ENCODE measurements at regions not wholly inside any gene's neighbourhood (a gene's known extent, or its start where the extent isn't known, plus 50 kb on each side); places are given as distances from the start of the nearest gene placed in this dataset.

DNA sequence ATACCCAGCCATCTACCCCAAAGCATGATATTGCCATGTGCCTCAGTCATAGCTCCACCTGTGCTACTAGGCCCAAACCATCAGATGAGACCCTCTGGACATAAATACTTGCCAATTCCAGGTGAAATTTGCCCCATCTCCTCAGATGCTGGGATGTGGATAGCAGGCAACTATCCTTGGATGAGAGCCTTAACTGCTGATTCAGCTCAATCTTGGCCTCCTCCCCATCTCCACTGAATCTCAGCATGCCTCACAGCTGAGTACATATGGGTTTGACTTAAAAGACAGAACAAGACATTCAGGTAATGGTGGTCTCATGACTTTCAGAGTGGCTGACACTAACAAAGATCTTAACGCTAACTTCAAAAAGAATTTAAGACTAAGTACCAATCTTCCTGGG lies 50.8 kb upstream of the KLHL13 start:
- DNase-seq = no peak

DNA sequence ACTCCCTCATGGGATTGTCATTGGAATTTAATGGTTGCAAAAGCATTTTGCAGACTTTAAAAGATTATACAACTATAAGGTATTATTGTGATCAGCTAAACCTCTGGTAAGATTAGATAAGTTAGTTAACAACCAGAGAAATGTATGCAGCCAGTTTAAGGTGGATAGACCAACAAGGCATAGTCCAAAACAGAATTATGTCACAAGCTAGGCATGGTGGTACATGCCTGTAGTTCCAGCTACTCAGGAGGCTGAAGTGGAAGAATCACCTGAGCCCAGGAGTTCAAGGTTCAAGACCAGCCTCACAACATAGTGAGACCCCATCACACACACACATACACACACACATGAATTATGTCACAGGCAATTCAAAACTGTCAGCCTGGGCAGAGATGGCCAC lies 54.7 kb upstream of the KLHL13 start:
- DNase-seq = no peak

DNA sequence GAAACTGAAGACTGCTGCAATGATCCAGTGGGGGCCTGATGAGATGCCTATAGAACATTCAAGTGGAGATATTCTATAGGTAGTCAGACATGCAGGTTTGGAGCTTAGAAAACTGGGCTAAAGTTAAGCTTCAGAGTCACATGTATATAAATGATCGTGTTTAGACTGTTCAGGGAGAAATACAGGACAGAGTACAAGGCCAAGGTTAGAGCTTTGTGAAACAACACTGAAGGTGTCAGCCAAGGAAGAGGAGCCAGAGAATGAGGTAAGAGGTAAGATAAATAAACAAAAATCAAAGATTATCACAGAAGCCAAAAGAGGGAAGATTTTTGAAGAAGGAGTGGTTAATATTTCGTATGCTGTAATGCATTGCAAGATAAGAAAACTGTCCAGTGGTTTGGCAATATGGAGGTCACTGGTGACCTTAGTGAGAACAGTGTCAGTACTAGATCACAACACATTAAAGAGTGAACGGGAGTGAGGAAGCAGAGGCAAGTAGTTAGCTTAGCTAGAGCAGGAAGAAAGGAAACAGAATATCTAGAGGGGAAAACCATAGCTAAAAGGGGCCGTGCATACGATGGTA lies 58.0 kb upstream of the KLHL13 start:
- DNase-seq = no peak

DNA sequence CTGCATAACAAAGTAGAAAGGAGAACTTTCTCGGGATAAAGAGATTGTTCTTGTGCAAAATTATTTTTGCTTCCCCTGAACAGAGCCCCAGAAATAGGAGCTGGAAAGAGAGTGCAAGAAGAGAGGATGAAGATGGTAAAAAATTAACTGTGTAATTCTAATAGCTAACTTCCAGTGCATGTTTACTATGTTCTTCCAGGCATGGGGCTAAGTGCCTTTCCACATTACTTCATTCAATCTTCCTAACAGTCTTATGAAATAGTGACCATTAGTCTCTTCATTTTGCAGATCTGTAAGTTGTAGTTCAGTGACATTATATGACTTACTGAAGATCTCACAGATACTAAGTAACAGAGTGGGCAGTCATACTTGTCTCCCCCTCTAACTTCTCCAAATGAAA lies 61.1 kb upstream of the KLHL13 start:
- DNase-seq = no peak

DNA sequence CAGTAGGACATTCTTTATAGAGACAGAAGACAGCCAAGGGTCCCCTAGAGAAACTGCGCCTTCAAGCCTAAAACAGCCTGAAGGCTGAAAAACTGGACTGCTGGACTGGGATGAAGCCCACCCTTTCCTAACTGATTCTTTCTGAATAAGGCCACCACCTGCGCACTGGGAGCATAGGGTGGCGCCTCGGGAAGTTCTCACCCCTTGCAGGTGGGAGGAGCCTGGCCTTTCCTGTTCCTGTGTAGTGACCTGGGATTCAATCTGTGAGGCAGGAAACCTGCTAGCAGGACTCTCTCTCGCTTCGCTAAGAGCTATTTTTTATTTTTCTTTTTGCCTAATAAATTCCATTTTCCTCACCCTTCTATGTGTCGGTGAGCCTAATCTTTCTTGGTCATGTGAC lies 61.8 kb upstream of the KLHL13 start:
- no peak for DNase-seq

DNA sequence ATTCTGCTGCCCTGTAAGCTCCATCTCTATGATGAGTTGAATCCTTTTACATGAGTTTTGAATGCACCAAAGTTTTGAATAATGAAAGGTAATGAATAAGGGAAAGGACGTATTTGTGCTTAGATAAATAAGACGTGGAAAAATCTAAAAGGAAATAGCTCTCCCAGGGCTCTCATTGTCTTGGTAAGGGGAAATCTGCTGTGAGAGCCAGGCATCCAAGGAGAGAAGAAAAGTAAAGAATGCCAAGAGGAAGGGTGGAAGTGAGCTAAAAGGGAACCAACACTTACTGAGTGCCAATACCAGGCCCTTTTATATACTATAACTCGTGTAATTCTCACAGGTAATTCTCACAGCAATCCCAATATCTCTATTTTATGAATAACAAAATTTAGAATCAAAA lies 62.6 kb upstream of the KLHL13 start:
- no peak for DNase-seq

DNA sequence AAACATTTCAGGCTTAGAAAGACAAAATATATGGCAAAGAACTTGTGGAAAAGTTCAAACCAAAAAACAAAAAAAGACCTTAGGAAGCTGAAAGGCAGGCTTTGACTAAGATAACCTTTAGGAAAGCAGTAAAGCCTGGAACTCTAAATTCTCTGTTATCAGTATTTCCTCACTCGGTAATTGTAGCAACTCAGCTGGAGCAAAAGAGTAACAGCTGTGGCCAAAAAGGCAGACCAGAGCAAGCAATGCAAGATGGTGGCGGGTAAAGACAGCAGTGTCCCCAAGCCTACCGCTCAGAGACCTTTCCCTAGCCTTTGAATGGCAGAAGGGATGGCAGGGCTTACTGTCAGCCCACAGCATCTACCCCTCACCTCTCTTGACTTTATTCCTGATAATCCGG lies 63.1 kb upstream of the KLHL13 start:
- DNase-seq = no peak

DNA sequence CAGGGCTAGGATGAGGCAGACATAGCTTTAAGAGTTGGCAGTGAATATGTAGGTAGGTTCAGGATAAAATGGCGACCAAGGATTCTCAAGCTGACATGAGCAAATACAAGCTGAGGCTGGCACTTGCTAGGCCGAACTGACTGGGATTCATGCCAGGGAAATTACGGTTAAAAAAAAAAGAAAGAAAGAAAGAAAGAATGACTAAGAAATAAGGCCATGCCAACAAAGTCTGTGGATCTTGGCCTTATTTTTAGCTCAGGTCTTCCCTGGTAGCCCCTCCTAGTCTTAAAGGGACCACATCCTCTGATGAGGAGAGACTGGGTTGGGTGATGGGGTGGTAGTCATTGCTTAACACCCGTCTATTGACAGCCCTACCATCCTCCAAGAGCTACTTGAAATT lies 64.4 kb upstream of the KLHL13 start:
- DNase-seq = no peak

DNA sequence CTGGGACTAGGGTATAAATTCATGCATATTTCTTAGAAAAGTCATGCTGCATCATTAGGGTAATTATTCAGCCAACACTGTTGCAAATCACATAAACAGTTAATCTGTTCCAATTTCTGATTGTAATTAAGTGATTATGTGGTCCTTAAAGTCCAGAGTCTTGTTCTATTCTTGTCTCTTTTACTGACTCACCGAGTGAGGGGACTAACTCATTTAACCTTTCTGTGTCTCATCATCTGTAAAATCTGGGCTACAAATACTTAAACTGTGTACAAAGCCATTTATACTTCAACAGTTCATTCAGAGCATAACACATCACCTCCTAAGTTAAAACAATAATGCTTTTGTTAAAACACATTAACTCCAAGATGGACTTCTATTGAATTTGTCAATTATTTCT lies 65.4 kb upstream of the KLHL13 start:
- no peak for DNase-seq

DNA sequence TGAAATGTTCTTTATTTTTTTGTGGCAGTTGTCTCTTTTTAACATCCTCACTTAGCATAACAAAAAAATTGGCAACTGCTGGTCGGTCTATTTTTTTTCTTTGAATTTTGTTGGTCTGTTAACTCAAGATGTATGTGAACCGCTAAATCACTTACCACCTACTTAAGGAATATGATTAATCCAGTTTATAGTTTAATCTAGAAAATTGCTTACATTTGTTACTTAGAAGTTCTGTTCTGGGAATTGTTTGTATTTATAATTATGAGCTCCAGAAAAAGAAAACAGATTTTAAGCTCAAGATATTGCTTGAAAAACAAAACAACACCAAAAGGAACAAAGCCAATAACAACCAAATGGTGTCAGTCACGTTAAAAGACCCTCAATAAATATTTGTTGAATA lies 66.1 kb upstream of the KLHL13 start:
- DNase-seq = no peak

DNA sequence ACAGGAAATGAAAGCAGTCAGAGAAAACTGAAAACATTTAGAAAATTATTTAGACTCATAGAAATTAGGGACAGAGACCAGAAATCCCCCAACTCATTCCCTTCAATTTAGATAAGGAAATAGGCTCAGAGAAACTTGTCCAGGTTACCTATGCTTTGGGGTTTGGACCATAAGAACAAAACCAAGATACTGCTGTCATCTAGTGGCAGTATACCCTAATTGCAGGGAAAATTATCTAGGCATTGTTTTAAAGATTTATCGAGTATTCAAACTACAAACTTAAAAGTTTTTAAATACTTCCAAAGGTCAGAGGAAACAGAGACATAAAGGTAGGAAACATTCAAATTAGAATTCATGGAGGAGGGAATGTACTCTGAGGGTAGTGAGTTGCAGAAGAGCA lies 67.0 kb upstream of the KLHL13 start:
- DNase-seq = no peak

DNA sequence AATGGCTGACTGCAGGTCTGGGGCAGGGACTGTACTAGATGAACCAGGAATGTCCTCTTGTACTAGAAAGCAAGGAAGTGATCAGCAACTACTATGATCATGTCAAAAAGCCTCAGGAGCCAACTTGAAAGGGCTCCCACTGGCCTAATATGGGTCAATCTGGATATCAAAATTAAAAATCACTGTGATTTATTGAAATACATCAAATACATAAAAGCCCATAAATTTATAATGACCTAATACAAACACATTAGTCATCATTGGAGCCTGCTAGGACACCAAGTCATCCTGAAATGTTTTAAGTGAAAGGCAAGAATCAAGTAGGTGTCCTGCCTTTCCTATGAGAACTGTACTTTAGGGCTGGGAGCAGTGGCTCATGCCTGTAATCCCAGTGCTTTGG lies 70.5 kb upstream of the KLHL13 start:
- DNase-seq = no peak

DNA sequence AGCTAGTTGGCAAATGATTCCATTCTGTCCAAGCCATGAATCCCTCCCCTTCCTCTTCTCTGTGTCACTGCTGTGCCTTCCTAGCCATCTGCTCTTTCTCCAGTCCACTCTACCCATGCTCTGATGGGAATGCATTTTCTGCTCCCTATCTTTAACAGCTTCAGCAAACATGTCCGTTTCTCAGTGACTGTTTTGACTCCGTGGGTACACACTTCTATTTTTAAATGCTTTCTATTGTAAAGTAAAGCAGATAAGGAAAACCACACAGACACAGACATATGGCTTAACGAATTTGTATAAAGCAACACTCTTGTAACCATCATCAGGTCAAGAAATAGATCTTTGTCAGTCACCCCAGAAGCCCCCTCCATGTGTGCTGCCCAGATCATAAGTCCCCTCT lies 72.4 kb upstream of the KLHL13 start:
- no peak for DNase-seq

DNA sequence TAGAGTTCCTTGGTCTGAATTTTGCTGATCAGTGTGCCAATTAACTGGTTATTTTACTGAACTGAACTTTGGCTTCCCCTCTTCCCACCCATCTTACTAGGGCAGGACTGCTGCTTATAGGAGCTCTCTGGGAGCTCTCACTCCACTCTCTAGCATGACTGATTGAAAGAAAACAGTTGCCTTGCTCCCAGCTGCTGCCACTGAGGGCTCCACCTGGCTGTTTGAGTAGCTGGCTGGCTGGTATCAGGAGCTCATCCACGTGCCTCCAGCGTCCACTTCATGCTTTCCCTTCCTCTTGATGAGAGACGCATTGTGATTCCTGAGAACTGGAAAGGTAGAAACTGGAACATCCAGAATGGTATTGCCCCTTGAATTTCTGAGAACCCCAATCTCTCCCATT lies 73.0 kb upstream of the KLHL13 start:
- DNase-seq = no peak

DNA sequence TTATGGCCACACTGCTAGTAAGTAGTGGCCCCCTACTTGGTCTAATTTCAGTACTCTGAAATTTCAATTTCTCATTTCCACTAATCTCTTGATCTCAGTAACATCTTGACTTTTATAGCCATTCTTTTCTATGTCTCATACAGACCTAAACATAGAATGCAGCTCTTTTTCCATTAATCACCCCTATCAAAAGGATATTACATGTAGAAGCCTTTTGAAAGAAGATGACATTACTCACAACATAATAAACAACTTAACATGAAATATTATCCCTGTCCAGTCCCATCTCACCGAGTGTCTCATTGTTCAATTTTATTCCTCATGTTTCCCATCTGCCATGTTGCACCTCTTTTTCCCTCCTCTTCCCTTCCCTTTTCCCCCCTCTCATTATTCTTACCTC lies 81.1 kb upstream of the KLHL13 start:
- DNase-seq = no peak

DNA sequence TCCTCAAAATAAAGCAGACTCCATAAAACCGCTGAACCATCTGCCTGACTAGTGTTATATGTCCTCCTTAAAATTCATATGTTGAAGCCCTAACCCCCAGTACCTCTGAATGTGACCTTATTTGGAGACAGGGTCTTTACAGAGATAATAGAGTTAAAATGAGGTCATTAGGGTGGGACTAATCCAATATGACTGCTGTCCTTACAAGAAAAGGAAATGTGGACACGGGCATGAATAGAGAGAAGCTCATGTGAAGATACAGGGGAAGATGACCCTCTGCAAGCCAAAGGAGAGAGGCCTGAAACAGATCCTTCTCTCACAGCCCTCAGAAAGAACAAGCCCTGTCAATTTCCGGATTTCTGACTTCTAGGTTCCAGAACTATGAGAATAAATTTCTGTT lies 82.0 kb upstream of the KLHL13 start:
- no peak for DNase-seq

DNA sequence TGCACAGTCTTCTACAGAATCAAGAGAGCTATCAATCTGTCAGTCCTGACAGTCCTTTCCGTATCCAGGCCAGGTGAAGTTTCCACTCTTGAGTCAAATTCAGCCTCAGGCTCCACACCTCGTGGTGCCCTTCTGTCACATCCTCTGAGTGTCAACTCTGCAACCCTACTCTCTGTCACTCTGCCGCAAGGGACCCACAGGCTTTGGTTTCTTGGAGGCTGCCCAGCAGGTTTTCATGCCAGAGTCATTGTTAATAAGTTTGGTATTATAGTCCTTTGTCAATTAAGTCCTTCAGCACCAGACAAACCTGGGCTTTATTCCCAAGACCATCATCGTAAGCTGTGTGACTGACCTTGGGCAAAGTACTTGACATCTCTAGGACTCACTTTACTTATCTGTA lies 83.4 kb upstream of the KLHL13 start:
- DNase-seq = no peak

DNA sequence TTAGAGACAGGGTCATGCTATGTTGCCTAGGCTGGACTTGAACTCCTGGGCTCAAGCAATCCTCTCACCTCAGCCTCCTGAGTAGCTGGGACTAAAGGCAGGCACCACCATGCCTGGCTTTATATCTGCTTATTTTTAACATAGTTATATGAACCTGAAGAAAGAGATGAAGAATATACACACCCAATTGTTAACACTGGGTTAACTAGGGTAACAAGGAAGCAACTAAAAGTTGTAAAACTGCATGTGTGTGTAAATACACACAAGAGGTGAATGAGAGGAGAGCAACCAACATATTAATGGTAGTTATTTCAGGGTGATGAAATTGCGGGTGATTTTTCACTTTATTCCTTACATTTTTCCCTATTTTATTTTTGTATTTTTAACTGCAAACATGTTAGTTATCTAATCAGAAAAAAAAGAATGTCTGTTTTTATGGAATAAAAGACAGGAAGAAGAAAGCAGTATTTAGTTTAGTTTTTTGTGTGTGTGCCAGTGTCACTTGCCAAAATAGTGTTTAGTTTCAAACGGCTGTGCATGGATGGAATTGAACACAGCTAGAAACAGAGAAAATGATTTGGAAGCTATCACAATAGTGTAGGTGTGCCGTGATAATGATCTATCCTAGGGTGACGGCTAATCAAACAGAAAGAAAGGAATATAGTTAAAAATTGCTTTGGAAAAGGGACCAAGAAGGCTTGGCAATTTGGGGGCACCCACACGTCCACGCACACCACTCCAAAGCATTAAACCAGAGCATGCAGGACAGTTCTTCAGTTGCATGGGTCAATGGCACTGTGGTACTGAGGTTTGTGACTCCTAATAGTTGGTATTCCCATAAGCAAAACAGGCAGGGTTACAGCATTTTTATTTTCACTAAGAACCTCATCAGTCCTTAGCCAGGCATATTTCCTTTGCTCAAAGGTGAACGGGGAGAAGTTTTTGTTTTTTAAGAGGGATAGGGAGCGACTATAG lies 89.1 kb upstream of the KLHL13 start:
- DNase-seq = no peak

DNA sequence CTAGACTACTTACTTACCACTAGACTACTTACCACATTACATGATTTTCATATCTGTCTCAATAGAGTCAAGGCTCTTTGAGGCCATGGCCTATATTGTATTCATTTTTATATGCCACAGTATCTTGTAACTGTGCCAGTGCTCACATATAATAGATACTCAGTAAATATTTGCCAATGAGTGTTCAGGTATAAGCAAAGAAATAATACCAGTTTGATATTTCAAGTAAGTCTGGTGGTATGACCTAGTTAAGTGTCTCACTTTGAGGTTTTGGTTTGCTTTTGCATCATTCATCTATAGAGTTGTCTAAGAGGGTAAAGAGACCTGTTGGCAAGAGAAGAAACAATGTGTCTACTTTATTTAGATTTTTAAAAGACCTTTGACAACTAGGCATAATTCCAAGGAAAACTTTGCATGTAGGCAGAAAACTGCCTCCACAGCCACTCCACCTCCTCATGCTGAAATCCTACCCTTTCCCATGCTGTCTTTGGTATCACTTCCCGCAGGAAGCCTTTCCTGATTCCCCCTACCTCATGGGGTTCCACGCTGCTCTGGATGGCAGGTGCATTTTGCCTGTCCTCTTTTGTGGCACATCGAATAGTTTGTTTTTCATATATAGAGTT lies 91.3 kb upstream of the KLHL13 start:
- no peak for DNase-seq

DNA sequence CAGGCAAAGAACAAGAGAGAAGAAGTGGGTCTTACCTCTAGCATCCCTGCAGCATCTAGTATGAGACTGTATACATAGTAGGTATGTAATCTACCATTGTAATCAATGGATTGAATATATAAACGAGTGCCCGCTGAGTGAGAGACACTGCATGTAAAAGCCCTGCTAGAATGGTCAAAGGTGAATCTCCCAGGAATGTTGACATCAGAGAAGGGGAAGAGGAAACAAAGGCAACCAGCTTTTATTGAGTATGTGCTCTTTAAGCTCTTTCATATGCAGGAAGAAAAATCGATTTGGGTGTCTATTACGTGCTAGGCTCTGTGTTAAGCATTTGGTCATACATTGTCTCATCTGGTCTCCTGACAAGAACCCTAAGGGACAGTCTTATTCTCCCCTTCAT lies 91.9 kb upstream of the KLHL13 start:
- DNase-seq = no peak

DNA sequence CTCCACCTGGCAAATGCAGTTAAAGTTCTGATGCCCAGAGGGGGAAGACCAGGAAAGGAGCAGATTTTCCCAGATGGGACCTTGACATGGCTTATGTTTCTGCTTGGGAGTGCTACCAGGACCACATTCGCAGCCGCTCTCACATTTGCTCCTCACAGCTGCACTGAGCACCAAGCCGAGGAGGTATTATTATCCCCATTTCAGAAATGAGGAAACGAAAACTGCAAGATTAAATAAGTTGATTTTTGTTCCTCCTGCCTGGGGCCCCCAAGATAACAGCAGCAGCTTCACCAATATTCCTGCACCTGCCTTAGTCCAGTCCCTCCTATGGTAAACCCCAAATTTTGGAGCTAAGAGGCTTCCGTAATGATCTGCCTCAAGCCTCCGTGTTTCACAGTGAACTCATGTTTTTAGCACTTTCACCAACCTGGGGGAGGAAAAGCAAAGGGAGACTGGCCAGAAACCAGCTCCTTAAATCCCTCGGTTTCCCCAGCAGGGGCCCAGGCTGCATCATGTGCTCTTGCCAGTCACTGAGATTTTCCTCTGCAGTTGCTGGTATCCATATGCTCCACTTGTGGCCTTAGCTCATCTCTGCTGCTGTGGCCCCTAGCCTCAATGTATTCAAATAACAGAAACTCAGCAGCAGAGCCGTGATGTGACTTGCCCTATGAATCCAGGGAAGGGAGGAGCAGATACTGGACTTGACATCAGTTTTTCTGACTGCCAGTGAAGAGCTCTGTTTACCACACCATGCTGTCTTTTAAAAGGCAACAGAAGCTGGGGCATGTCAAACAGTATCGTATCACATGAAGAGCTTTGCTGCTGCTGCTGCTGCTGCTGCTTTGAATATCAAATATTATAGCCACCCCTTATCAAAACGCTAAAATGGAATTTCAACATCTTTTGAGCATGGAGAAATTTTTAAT lies 95.5 kb upstream of the KLHL13 start:
- no peak for DNase-seq

DNA sequence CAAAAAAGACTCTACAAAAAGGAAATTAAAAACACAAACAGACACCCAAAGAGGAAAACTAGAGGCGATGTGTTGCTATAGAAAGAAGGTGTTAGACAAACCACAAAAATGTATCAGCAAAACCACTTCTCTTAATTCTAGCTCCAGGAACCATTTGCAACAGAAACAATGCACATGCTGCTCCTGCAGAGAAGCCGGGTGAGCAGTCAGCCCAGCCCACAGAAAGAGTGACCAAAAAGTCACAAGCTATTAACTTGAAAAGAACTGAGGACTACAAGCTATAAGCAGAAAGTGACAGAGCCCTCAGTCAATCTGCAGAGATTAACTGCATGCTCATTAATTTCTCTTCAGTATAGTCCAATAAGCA lies 96.2 kb upstream of the KLHL13 start:
- no peak for DNase-seq

DNA sequence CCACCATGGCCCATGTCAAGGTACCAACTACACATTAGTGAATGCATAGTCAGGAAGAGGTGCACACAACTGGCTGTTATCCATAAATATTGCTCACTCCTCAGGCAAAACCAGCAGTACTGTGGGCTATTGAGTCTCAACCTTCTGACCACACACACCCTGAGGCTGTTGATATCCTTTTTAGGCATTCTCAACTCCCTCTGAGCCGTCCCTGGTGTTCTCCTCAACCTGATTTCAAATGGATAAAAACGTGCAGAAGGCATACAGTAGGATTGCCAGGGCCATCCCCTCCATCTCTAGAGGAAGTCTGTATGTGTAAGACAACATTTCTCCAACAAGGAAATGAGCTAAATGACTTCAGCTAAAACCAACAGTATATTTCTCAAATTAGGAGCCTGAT lies 98.7 kb upstream of the KLHL13 start:
- DNase-seq = no peak

Measured in NCI-H1694 (cell line).